SU-DHL-6 (cell line): ENCODE measurements at regions not wholly inside any gene's neighbourhood (a gene's known extent, or its start where the extent isn't known, plus 50 kb on each side); places are given as distances from the start of the nearest gene placed in this dataset.

ENCODE experiments used
- CTCF ChIP-seq: fragments of 200-600 bp; sonication (generic); IDR thresholded peaks from one replicate; pipeline ENCODE4 v1.5.1; 2017; ENCODE audit warnings: antibody characterized with exemption, mild to moderate bottlenecking, low read length, moderate library complexity; ENCODE audit not compliant: insufficient read depth, poor library complexity, severe bottlenecking
- EZH2phosphoT487 ChIP-seq: fragments of 200-600 bp; sonication (generic), shearing (Covaris generic); conservative IDR thresholded peaks from 2 replicates; pipeline ENCODE4 v1.6.1; 2018; ENCODE audit warnings: mild to moderate bottlenecking, antibody characterized with exemption, low read length, moderate library complexity, mixed read lengths

GRCh38 chr13:105598529-105598928 lies 936.9 kb downstream of the EFNB2 start:
- no peak for TF ChIP-seq CTCF
- TF ChIP-seq EZH2phosphoT487, result no peak
